Jurkat, Clone E6-1 (cell line): ENCODE measurements at regions not wholly inside any gene's neighbourhood (a gene's known extent, or its start where the extent isn't known, plus 50 kb on each side); places are given as distances from the start of the nearest gene placed in this dataset.
A peak's percentile ranks its signal among the peaks of the same experiment; 100 is the strongest.

Experiments
- DNase-seq: peaks from one replicate; pipeline ENCODE4 v3.0.0-alpha.2; 2011; ENCODE audit warnings: low read depth, low spot score
- H3K4me3 ChIP-seq: 2 replicates; pipeline ENCODE4 v1.5.1; 2011; ENCODE audit warnings: mild to moderate bottlenecking, low read length, control low read depth, moderate library complexity

- no peak overlapping the region for H3K4me3 ChIP-seq
- DNase-seq, result no peak
These were observed 221.9 kb downstream of the TSHZ3 start for GRCh38 chr19:31127134-31127967.

- DNase-seq, result no peak
- H3K4me3 ChIP-seq, result no peak overlapping the region
These were observed 223.0 kb downstream of the TSHZ3 start for GRCh38 chr19:31126236-31126635.

GRCh38 chr19:31125071-31125470, 224.2 kb downstream of the TSHZ3 start:
- no peak overlapping the region for H3K4me3 ChIP-seq
- DNase-seq, result no peak

- DNase-seq, result no peak
- H3K4me3 ChIP-seq, result no peak overlapping the region
These were observed 227.7 kb downstream of the TSHZ3 start for GRCh38 chr19:31121501-31121900.

- DNase-seq, result no peak
- no peak overlapping the region for H3K4me3 ChIP-seq
These were observed 228.3 kb downstream of the TSHZ3 start for GRCh38 chr19:31120952-31121351.

- H3K4me3 ChIP-seq, result no peak overlapping the region
- no peak for DNase-seq
These were observed 229.1 kb downstream of the TSHZ3 start for GRCh38 chr19:31119951-31120690.

GRCh38 chr19:31118986-31119385, 230.2 kb downstream of the TSHZ3 start:
- H3K4me3 ChIP-seq, result no peak overlapping the region
- no peak for DNase-seq

GRCh38 chr19:31118287-31118955, 230.8 kb downstream of the TSHZ3 start:
- peak; percentile 18 for DNase-seq
- H3K4me3 ChIP-seq, result no peak overlapping the region

GRCh38 chr19:31114585-31114984, 234.7 kb downstream of the TSHZ3 start:
- H3K4me3 ChIP-seq, result no peak overlapping the region
- no peak for DNase-seq

- no peak for DNase-seq
- no peak overlapping the region for H3K4me3 ChIP-seq
These were observed 235.9 kb downstream of the TSHZ3 start for GRCh38 chr19:31113293-31113692.

- DNase-seq, result no peak
- no peak overlapping the region for H3K4me3 ChIP-seq
These were observed 237.1 kb downstream of the TSHZ3 start for GRCh38 chr19:31112158-31112557.

- H3K4me3 ChIP-seq, result no peak overlapping the region
- DNase-seq, result no peak
These were observed 237.5 kb downstream of the TSHZ3 start for GRCh38 chr19:31111741-31112140.

- no peak for DNase-seq
- no peak overlapping the region for H3K4me3 ChIP-seq
These were observed 238.9 kb downstream of the TSHZ3 start for GRCh38 chr19:31110336-31110735.

- no peak overlapping the region for H3K4me3 ChIP-seq
- DNase-seq, result peak; percentile 64
These were observed 239.6 kb downstream of the TSHZ3 start for GRCh38 chr19:31109636-31110035.

- no peak overlapping the region for H3K4me3 ChIP-seq
- DNase-seq, result no peak
These were observed 242.1 kb downstream of the TSHZ3 start for GRCh38 chr19:31107096-31107495.

- H3K4me3 ChIP-seq, result no peak overlapping the region
These were observed 243.5 kb downstream of the TSHZ3 start for GRCh38 chr19:31105761-31106160.

GRCh38 chr19:31104451-31104850, 244.8 kb downstream of the TSHZ3 start:
- H3K4me3 ChIP-seq, result no peak overlapping the region
- DNase-seq, result no peak

More at GRCh38 chr19:31105761-31106160, 243.5 kb downstream of the TSHZ3 start:
- DNase-seq, result no peak

GRCh38 chr19:31103228-31103627, 246.0 kb downstream of the TSHZ3 start:
- no peak overlapping the region for H3K4me3 ChIP-seq
- no peak for DNase-seq

- DNase-seq, result no peak
- no peak overlapping the region for H3K4me3 ChIP-seq
These were observed 246.6 kb downstream of the TSHZ3 start for GRCh38 chr19:31102674-31103073.

GRCh38 chr19:31100981-31101380, 248.3 kb downstream of the TSHZ3 start:
- no peak overlapping the region for H3K4me3 ChIP-seq
- DNase-seq, result no peak
